Peyer's patch (tissue), 4 donors: ENCODE measurements at regions not wholly inside any gene's neighbourhood (a gene's known extent, or its start where the extent isn't known, plus 50 kb on each side); places are given as distances from the start of the nearest gene placed in this dataset.

Experiments
- DNase-seq, 3 donors: peaks; one replicate each; pipeline ENCODE4 v3.0.0-alpha.2; 2017 to 2019
- H3K27ac ChIP-seq, 4 donors: fragments of 200-600 bp; sonication (generic); one replicate each; pipeline ENCODE4 v1.5.1; 2016 to 2019
- H3K27me3 ChIP-seq, 2 donors: fragments of 200-600 bp; sonication (generic); one replicate each; pipeline ENCODE4 v1.5.1; 2019
- H3K36me3 ChIP-seq, 3 donors: fragments of 200-600 bp; sonication (generic); one replicate each; pipeline ENCODE4 v1.5.1; 2016 to 2019
- H3K4me1 ChIP-seq, 4 donors: fragments of 200-600 bp; sonication (generic); one replicate each; pipeline ENCODE4 v1.5.1; 2016 to 2019
- H3K4me3 ChIP-seq, 4 donors: fragments of 200-600 bp; sonication (generic); 1 replicate in 3 of 4; 2 replicates in 1 of 4; pipeline ENCODE4 v1.5.1; 2016 to 2019; ENCODE audit warnings: mild to moderate bottlenecking in 1 of 4
- H3K9me3 ChIP-seq, 4 donors: fragments of 200-600 bp; sonication (generic); one replicate each; pipeline ENCODE4 v1.5.1; 2016 to 2019; ENCODE audit warnings: mild to moderate bottlenecking in 1 of 4
- POLR2A ChIP-seq, 2 donors: fragments of 450-650 bp; IDR thresholded peaks; one replicate each; pipeline ENCODE4 v1.5.1; 2017; ENCODE audit warnings: antibody characterized with exemption in 2 of 2, mild to moderate bottlenecking in 2 of 2, moderate library complexity in 2 of 2
- TF ChIP-seq, protein P1 (sequence below), 6 experiments: fragments of 450-650 bp in 4 of 6; fragments of 200-600 bp in 2 of 6; sonication (generic) in 1 of 6; IDR thresholded peaks; one replicate each; pipeline ENCODE4 v1.5.1; 2017 to 2019; ENCODE audit warnings: antibody characterized with exemption in 6 of 6, mild to moderate bottlenecking in 3 of 6, moderate library complexity in 1 of 6

DNA sequence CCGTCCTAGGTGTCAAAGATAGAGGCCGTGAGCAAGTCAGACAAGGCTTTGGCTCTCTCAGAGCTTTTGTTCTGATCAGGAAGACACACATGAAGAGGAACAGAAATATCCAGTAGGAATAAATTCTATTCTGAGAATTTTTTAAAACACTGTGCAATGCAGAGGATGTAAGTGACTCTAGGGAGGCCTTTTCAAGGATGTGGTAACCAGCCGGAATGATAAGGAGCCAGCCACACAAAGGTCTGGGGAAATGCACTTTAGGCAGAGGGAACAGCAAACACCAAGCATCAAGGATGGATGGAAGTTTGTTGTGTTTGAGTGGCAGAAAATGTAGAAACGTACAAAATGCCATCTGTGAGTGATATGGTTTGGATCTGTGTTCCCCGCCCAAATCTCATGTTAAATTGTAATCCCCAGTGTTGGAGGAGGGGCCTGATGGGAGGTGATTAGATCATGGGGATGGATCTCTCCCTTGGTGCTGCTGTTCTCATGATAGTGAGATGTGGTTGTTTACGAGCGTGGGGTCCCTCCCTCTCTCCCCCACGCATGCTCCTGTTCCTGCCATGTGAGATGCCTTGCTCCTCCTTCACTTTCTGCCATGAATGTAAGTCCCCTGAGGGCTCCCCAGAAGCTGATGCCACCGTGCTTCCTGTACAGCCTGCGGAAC, 93.6 kb upstream of the CDYL start:
- TF ChIP-seq POLR2A (IDR thresholded peaks at IDR 0.05): no peak
- TF ChIP-seq, protein P1, sequence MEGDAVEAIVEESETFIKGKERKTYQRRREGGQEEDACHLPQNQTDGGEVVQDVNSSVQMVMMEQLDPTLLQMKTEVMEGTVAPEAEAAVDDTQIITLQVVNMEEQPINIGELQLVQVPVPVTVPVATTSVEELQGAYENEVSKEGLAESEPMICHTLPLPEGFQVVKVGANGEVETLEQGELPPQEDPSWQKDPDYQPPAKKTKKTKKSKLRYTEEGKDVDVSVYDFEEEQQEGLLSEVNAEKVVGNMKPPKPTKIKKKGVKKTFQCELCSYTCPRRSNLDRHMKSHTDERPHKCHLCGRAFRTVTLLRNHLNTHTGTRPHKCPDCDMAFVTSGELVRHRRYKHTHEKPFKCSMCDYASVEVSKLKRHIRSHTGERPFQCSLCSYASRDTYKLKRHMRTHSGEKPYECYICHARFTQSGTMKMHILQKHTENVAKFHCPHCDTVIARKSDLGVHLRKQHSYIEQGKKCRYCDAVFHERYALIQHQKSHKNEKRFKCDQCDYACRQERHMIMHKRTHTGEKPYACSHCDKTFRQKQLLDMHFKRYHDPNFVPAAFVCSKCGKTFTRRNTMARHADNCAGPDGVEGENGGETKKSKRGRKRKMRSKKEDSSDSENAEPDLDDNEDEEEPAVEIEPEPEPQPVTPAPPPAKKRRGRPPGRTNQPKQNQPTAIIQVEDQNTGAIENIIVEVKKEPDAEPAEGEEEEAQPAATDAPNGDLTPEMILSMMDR (IDR thresholded peaks at IDR 0.05): no peak
- no peak for DNase-seq

DNA sequence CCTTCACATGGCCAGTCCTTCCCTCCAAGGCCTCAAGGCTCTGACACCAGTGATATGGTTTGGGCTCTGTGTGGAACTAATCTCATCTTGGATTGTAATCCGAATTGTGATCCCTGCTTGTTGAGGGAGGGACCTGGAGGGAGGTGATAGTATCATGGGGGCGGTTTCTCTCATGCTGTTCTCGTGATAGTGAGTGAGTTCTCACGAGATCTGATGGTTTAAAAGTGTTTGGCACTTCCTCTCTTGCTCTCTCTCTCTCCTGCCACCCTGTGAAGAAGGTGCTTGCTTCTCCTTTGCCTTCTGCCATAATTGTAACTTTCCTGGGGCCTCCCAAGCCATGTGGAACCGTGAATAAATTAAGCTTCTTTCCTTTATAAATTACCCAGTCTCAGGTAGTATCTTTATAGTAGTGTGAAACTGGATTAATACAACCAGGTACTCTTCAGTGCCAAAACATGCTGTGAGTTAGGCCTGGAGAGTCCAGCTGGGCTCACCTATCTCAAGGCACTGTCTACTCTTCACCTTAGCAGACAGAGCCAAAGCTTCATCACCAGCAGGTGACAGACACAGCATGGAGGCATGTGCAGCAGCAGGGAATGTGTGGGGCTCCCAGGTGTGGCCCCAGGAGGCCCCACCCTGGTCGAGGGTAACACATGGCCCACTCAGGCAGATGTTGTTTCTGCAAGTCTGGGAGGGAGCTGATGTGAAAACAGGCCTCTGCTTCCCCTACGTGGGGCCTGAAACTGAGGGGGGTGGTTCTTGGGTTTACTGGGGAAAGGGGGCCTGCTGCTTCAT, 97.5 kb upstream of the CDYL start:
- Histone ChIP-seq H3K4me1 (no peaks in the 10 kb centered on the region), H3K27ac (no peak overlapping the region), H3K36me3 (no peaks in the 10 kb centered on the region), H3K4me3 (no peak overlapping the region), H3K27me3 (no peaks in the 10 kb centered on the region), H3K9me3 (no peaks in the 10 kb centered on the region)
- no peak for DNase-seq
- TF ChIP-seq POLR2A (IDR thresholded peaks at IDR 0.05): no peak
- TF ChIP-seq, protein P1 (IDR thresholded peaks at IDR 0.05): no peak

More for the DNA sequence above, 93.6 kb upstream of the CDYL start:
- Histone ChIP-seq H3K27ac (no peak overlapping the region), H3K4me3 (no peak overlapping the region), H3K4me1 (no peaks in the 10 kb centered on the region), H3K9me3 (no peaks in the 10 kb centered on the region), H3K27me3 (no peaks in the 10 kb centered on the region), H3K36me3 (no peaks in the 10 kb centered on the region)

DNA sequence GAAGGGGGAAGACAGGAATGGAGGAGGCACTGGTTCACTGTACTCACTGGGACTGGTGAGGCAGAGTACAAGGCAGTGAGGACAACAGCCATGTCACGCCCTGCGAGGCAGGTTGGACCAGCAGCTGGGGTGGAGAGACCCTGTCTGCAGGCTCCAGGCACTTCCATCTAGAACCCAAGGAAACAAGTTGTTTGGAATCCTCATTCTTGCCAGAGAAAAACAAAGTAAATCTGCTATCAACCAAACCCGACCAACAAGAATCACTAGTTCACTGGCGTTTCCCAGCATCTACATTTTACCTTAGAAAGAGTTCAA, 98.5 kb upstream of the CDYL start:
- Histone ChIP-seq H3K4me1 (no peaks in the 10 kb centered on the region), H3K27ac (no peak overlapping the region), H3K27me3 (no peaks in the 10 kb centered on the region), H3K36me3 (no peaks in the 10 kb centered on the region), H3K9me3 (no peaks in the 10 kb centered on the region), H3K4me3 (no peak overlapping the region)
- TF ChIP-seq, protein P1 (IDR thresholded peaks at IDR 0.05): no peak
- no peak for DNase-seq

DNA sequence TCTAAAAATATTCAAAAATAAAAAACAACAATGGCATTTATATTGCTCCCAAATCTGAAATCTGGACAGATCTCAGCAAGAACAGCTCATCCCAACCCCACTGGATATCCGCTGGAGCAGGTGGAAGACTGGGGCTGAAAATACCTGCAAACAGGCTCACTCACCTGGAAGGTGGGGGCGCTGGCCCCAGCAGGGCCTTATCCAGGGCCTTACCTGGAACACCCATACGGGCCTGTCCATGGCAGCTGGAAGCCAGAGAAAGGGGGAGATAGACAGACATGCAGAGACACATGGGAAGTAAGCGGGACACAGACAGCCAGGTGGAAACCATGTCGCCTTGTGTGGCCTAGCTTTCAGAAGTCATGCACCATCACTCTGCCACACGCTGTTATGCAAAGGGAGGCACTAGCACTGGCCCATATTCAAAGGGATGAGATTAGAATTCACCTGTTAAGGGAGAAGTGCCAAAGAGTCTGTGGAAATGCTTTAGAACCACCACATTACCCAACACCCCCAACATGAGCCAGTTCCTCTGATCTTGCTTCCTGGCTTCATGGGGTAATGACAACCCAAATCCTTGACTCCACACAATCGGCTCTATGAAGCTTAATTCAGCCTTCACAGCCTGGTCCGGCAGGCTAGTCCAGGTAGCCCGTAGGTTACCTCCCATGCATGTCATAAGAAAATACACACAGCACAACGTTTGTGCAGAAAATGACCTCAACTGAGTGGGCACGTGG, 99.0 kb upstream of the CDYL start:
- Histone ChIP-seq H3K27ac (no peak overlapping the region), H3K4me1 (no peaks in the 10 kb centered on the region), H3K27me3 (no peaks in the 10 kb centered on the region), H3K4me3 (no peak overlapping the region), H3K36me3 (no peaks in the 10 kb centered on the region), H3K9me3 (no peaks in the 10 kb centered on the region)
- DNase-seq: no peak
- TF ChIP-seq POLR2A (IDR thresholded peaks at IDR 0.05): no peak
- TF ChIP-seq, protein P1 (IDR thresholded peaks at IDR 0.05): no peak

DNA sequence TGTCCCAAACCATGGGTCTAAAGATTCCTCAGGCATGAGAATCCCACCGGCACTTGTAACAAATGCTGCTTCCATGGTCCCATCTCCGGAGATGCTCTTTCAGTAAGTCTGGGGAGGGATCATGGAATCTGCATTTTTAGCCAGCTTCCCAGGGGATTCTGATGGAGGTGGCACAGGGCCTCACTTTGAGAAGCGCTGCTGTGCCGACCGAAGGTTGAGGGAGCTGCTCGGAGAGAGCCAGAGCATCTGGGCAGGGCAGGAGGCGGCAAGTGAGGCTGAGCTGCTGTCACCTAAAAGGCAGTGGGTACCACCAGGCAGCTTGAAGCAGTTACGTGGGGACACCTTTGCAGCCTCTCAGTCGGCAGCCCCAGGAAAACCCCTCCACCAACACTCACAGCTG, 100.2 kb upstream of the CDYL start:
- H3K36me3 ChIP-seq: no peaks in the 10 kb centered on the region
- no peaks in the 10 kb centered on the region for H3K27me3 ChIP-seq
- no peak for DNase-seq
- TF ChIP-seq, protein P1 (IDR thresholded peaks at IDR 0.05): no peak
- TF ChIP-seq POLR2A (IDR thresholded peaks at IDR 0.05): no peak
- no peaks in the 10 kb centered on the region for H3K4me1 ChIP-seq
- H3K9me3 ChIP-seq: no peaks in the 10 kb centered on the region
- no peak overlapping the region for H3K27ac ChIP-seq
- no peak overlapping the region for H3K4me3 ChIP-seq
